ENCODE measurements at regions not wholly inside any gene's neighbourhood (a gene's known extent, or its start where the extent isn't known, plus 50 kb on each side); places are given as distances from the start of the nearest gene placed in this dataset.
"Not testable (repeated sequence)": the region's sequence is repeated elsewhere in the genome, so short reads cannot be mapped to it uniquely, and the experiment has no call there.

DNA sequence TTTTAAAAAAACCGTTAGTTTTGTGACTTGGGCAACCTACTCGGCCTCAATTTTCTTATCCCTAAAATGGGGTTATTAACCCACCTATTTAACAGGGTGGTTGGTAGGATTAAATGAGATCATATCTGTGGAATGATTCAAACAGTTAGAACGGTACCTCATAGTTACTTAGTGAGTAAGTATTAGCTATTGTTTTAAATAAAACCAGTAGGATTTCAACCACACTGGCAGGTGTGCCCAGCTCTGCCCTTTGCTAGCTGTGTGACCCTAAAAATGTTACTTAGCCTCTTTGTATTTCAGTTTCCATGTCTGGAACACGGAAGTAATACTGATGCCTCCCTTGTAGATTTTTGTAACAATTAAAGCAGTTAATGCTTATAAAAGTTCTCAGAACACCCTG is 225.8 kb upstream of the SPRY1 start:
- intact Hi-C loops (cut with micrococcal nuclease): no loop called here
- CTCF ChIA-PET: no interaction called here
- H3K27ac Mint-ChIP-seq: no peak overlapping the region
- no peak overlapping the region for H3K4me3 Mint-ChIP-seq
- no peaks in the 10 kb centered on the region for H3K4me1 Mint-ChIP-seq (ENCODE audit: low read depth)
- no peaks in the 10 kb centered on the region for H3K27me3 Mint-ChIP-seq (ENCODE audit: low read depth)
- peaks cover 3% of the 10 kb centered on the region for H3K36me3 Mint-ChIP-seq (ENCODE audit: low read depth)
- no peaks in the 10 kb centered on the region for H3K9me3 Mint-ChIP-seq
- no peak for DNase-seq

DNA sequence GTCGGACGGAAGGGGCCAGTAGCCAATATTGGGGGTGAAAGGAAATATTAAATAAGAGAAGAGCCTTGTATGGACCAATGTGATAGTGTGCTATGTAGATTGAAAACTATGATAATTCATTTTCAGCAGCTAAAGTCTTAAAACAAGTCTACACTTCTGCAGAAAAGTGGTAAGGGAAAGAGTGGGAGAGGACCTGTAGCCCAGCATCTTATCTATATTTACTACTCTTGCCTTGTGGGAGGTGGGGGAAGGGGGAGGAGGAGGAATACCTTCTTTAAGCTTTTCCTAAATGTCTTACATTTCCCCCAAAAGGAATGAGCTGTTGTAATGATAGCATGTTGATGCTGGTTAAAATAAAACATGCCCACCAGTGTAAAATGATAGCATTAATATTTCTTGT is 220.0 kb upstream of the SPRY1 start:
- Mint-ChIP-seq H3K4me1 (ENCODE audit: low read depth) (no peaks in the 10 kb centered on the region), H3K27ac (no peak overlapping the region), H3K27me3 (ENCODE audit: low read depth) (no peaks in the 10 kb centered on the region), H3K36me3 (ENCODE audit: low read depth) (no peaks in the 10 kb centered on the region), H3K4me3 (no peak overlapping the region), H3K9me3 (no peaks in the 10 kb centered on the region)
- no peak for DNase-seq
- intact Hi-C loops (cut with micrococcal nuclease): no loop called here
- CTCF ChIA-PET: interaction anchor here (0.6 to 0.8 kb wide), 2 partner anchors 10 to 1087 kb away, joined by 3 read pairs; no protein-coding TSS in a partner anchor

DNA sequence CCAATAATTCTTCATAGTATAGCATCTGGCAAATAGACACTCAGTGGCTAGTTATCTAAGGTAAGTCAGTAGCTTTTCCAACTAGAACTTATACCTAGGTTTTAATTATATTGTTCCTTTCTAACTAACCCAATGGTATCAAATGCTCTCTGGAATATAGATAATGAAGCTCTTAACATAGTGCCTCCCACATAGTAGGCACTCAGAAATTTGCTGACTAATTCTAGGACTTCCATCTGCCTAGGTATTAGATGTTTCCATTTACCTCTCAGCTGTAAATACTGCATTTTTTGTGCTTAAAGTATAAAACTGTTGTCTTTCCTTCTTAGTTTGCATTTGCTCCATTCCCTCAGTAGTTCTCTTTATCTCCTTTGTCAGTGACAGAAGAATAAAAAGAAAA is 214.3 kb upstream of the SPRY1 start:
- no peaks in the 10 kb centered on the region for H3K4me1 Mint-ChIP-seq (ENCODE audit: low read depth)
- DNase-seq: no peak
- intact Hi-C loops (cut with micrococcal nuclease): no loop called here
- CTCF ChIA-PET: no interaction called here
- H3K9me3 Mint-ChIP-seq: no peaks in the 10 kb centered on the region
- H3K27ac Mint-ChIP-seq: no peak overlapping the region
- no peak overlapping the region for H3K4me3 Mint-ChIP-seq
- no peaks in the 10 kb centered on the region for H3K27me3 Mint-ChIP-seq (ENCODE audit: low read depth)
- H3K36me3 Mint-ChIP-seq (ENCODE audit: low read depth): no peaks in the 10 kb centered on the region

DNA sequence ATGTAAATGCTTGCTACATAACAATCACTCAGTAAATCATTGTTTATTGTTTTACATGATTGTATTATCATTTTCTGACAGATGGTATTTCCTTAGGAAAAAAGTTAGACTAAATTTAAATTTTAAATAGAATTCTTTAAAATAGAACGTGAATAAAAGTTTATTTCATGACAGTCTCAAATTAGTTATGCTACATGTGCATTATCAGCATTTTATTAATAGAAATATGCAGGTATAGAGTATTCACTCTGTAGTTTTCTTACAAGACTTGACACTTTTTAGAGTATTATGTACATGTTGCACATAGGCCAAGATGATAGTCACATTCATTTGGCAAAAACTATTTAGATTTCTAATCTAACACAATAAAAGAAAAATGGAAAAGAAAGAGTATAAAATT is 213.3 kb upstream of the SPRY1 start:
- no peaks in the 10 kb centered on the region for H3K27me3 Mint-ChIP-seq (ENCODE audit: low read depth)
- CTCF ChIA-PET: no interaction called here
- no peak overlapping the region for H3K27ac Mint-ChIP-seq
- no peaks in the 10 kb centered on the region for H3K4me1 Mint-ChIP-seq (ENCODE audit: low read depth)
- no peak for DNase-seq
- intact Hi-C loops (cut with micrococcal nuclease): no loop called here
- no peaks in the 10 kb centered on the region for H3K36me3 Mint-ChIP-seq (ENCODE audit: low read depth)
- H3K9me3 Mint-ChIP-seq: no peaks in the 10 kb centered on the region
- H3K4me3 Mint-ChIP-seq: no peak overlapping the region

DNA sequence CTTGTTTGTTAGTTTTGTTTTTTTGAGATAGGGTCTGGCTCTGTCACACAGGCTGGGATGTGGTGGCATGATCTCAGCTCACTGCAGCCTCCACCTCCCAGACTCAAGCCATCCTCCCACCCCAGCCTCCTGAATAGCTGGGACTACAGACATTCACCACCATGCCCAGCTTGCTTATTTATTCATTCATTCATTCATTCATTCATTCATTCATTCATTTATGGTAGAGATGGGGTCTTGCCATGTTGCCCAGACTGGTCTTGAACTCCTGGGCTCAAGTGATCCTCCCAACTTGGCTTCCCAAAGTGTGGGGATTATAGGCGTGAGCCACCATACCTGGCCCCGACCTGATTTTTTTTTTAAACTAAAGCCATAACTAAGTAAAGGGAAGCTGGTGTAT is 212.8 kb upstream of the SPRY1 start:
- not testable (repeated sequence) for DNase-seq

DNA sequence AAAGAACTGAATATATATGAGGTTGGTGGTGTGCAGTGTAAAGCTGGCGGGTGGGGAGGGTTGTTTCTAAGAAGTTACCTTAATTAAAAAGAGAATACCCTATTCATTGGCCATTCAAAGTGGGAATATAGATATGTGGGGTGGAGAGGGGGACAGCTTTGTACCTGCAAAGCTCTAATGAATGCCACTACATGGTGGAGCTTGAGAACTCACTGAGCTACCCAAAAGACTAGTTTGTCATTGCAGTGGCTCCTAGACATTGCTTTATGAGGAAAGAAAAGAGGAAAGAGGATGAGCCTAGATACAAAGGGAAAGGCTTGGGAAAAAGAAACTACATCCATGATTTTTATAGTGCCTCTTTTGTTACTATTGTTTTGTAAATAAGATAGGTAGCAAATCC is 209.9 kb upstream of the SPRY1 start:
- Mint-ChIP-seq H3K27me3 (ENCODE audit: low read depth) (no peaks in the 10 kb centered on the region), H3K4me1 (ENCODE audit: low read depth) (no peaks in the 10 kb centered on the region), H3K27ac (no peak overlapping the region), H3K36me3 (ENCODE audit: low read depth) (peaks cover 2% of the 10 kb centered on the region), H3K4me3 (no peak overlapping the region), H3K9me3 (no peaks in the 10 kb centered on the region)
- CTCF ChIA-PET: interaction anchor here (1.0 kb wide), 1 partner anchor 10 kb away, joined by 3 read pairs; no protein-coding TSS in a partner anchor
- intact Hi-C loops (cut with micrococcal nuclease): no loop called here
- DNase-seq: no peak

More for the DNA sequence above, 212.8 kb upstream of the SPRY1 start:
- H3K27me3 Mint-ChIP-seq (ENCODE audit: low read depth); H3K4me1 Mint-ChIP-seq (ENCODE audit: low read depth); CTCF ChIA-PET; H3K4me3 Mint-ChIP-seq; H3K27ac Mint-ChIP-seq; H3K36me3 Mint-ChIP-seq (ENCODE audit: low read depth); H3K9me3 Mint-ChIP-seq; intact Hi-C loops (cut with micrococcal nuclease): not testable (repeated sequence)

DNA sequence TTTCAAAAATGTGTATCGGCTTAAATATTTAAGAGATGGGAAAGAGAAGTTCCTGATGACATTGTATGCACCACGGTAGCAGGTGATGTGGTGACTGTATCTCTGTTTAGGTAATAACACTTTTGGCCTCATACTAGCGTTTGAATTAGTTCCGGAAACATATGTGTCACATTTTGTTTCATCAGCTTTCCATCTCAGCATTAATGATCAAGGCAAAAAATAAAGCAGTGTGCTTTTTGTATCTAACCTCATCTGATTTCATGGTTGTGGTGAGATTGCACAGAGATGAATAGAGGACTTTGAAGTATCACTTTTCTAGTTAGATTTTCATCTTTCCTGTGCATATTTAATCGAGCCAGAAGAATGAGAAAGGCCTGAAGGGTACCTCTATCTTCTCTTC is 206.4 kb upstream of the SPRY1 start:
- no peak for DNase-seq
- Mint-ChIP-seq H3K4me3 (no peak overlapping the region), H3K27ac (no peak overlapping the region), H3K9me3 (no peaks in the 10 kb centered on the region), H3K36me3 (ENCODE audit: low read depth) (peaks cover 2% of the 10 kb centered on the region), H3K4me1 (ENCODE audit: low read depth) (no peaks in the 10 kb centered on the region), H3K27me3 (ENCODE audit: low read depth) (no peaks in the 10 kb centered on the region)
- intact Hi-C loops (cut with micrococcal nuclease): no loop called here
- CTCF ChIA-PET: no interaction called here

DNA sequence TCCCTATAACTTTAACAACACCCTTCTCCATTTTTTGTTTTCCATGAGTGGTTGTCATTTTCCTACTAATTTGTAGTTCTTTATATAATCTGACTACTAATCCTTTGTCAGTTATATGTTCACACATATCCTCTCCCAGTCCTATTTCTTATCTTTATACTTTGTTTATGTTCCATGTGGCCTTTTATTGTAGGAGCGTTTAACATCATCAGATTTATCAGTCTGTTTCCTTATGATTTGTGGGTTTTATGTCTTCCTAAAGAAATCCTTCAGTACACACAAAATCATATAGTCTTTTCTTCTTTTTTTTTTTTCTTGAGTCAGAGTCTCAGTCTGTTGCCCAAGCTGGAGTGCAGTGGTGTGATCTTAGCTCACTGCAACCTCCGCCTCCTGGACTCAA is 204.9 kb upstream of the SPRY1 start:
- Mint-ChIP-seq H3K36me3 (ENCODE audit: low read depth) (peaks cover 2% of the 10 kb centered on the region), H3K27me3 (ENCODE audit: low read depth) (no peaks in the 10 kb centered on the region), H3K4me1 (ENCODE audit: low read depth) (no peaks in the 10 kb centered on the region), H3K4me3 (no peak overlapping the region), H3K9me3 (no peaks in the 10 kb centered on the region), H3K27ac (no peak overlapping the region)
- CTCF ChIA-PET: no interaction called here
- no peak for DNase-seq
- intact Hi-C loops (cut with micrococcal nuclease): no loop called here

DNA sequence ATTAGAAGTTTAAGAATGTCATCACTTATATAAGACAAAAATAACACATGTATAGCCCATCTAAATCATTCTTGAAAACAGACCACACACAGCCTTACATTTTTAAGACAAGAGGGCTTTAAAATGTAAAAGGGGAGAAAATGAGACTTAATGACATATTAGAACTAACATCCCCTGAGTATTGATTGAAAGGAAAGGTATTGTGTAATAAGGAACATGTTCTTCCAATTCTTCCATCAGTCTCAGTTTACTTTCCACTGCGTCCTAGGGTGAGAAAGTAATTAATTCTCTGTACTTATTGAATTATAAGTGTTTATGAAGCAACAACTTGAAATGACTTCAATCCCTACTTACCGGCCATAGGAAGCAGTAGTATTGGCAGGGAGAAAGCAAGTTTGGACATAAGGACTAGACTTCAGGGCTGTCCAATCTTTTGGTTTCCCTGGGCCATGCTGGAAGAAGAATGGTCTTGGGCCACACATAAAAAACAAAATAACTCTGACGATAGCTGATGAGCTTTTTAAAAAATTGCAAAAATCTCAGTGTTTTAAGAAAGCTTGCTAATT is 202.7 kb upstream of the SPRY1 start:
- H3K4me3 Mint-ChIP-seq: no peak overlapping the region
- H3K9me3 Mint-ChIP-seq: no peaks in the 10 kb centered on the region
- CTCF ChIA-PET: no interaction called here
- H3K27me3 Mint-ChIP-seq (ENCODE audit: low read depth): no peaks in the 10 kb centered on the region
- peaks cover 2% of the 10 kb centered on the region for H3K36me3 Mint-ChIP-seq (ENCODE audit: low read depth)
- intact Hi-C loops (cut with micrococcal nuclease): no loop called here
- H3K27ac Mint-ChIP-seq: no peak overlapping the region
- no peak for DNase-seq
- H3K4me1 Mint-ChIP-seq (ENCODE audit: low read depth): no peaks in the 10 kb centered on the region

DNA sequence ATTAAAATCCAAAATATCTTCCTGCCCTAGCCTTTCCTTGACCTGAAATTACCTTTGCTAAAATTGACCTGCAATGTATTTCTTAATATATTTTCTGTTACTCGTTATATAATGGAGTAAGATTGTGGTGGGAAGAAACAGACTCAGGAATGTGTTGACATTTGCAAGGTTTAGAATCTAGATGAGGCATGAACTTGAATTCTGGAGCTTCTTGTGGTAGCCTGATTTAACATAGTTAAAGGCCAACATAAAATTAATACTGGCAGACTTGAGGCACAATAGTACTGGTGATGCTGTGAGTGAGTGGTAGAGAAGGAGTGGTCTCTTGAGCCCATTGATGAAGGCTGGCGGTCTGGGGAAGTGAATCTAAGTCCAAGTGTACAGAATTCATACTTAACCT is 197.9 kb upstream of the SPRY1 start:
- H3K27me3 Mint-ChIP-seq (ENCODE audit: low read depth): no peaks in the 10 kb centered on the region
- peaks cover 2% of the 10 kb centered on the region for H3K36me3 Mint-ChIP-seq (ENCODE audit: low read depth)
- H3K9me3 Mint-ChIP-seq: no peaks in the 10 kb centered on the region
- CTCF ChIA-PET: no interaction called here
- H3K4me3 Mint-ChIP-seq: no peak overlapping the region
- no peaks in the 10 kb centered on the region for H3K4me1 Mint-ChIP-seq (ENCODE audit: low read depth)
- DNase-seq: no peak
- H3K27ac Mint-ChIP-seq: no peak overlapping the region
- intact Hi-C loops (cut with micrococcal nuclease): no loop called here

DNA sequence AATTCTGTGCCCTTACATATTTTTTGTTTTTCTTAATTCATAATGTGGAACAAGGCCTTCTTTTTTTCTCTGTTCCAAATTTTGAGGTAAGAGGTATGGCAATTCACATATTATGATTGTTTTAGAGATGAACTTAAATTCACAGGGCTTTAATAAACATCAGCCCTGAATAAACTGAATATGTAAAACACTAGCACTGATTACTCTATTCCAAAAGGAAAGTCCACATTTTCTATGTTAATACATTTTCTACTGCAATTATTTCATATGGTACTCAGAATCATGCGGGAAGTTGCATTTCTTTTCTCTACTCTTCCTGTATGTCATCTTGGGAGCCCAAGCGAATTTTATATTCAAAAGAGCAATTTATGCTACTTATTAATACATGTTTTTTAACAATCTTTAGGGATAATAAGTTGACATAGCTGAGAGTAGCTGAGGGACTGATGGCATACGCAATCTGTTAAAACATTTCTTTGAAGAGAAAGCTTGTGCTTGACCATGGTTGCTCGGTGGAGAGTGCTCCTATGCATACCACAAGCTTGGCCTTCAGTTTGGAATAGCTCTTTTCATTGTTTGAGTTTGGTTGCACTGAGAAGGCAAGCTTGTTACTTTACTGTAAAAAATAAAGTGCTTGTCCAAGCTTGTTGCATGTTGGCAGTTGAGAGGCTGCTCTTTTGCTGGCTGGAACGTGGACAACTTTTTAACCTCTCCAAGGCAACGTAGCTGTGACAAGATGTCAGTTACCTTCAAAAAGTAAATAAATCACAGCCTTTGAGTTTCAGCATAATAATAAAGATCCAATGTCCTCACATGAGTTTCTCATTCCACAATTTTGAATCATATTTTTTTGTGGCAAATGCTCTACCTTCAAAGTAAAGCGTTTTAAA is 196.3 kb upstream of the SPRY1 start:
- Mint-ChIP-seq H3K27ac (no peak overlapping the region), H3K9me3 (no peaks in the 10 kb centered on the region), H3K36me3 (ENCODE audit: low read depth) (peaks cover 6% of the 10 kb centered on the region), H3K4me3 (no peak overlapping the region), H3K27me3 (ENCODE audit: low read depth) (no peaks in the 10 kb centered on the region), H3K4me1 (ENCODE audit: low read depth) (no peaks in the 10 kb centered on the region)
- CTCF ChIA-PET: no interaction called here
- no peak for DNase-seq
- intact Hi-C loops (cut with micrococcal nuclease): no loop called here

DNA sequence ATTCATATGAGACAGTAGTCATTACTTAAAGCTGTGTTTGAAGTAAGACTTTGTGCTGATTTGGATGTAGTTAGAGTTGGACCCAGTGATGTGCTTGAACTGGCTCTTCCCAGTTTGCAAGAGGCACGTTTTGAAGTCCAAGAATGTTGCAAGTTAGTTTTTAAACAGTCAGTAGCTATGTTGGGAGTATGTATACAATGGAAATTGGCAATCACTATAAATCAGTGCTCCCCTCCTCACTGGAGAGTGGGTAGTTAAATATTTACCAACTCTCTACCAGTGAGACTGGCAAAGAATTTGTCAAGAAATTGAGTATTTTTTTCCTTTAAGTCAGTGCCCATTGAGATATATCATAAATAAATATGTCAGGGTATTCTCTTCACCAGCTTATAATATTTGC is 191.9 kb upstream of the SPRY1 start:
- Mint-ChIP-seq H3K27ac (no peak overlapping the region), H3K36me3 (ENCODE audit: low read depth) (peaks cover 10% of the 10 kb centered on the region), H3K27me3 (ENCODE audit: low read depth) (no peaks in the 10 kb centered on the region), H3K9me3 (no peaks in the 10 kb centered on the region), H3K4me3 (no peak overlapping the region), H3K4me1 (ENCODE audit: low read depth) (no peaks in the 10 kb centered on the region)
- CTCF ChIA-PET: no interaction called here
- DNase-seq: no peak
- intact Hi-C loops (cut with micrococcal nuclease): no loop called here

DNA sequence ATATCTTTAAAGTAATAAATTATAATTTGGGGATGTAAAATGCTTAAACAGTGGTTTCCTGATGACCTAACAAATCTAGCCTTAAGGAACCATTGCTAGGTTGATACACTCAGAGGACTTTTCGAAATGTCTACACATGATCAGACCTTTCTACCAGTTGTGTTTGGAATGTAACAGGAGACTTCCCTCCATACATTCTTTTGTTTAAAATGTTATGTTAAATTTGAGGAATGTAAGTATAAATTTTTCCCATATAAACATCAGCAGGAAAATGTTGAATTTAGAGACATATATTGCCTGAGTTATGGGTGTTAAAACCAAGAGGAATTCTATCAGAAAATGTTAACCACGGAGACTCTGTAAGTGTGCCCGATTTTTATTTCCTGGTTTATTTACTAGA is 190.6 kb upstream of the SPRY1 start:
- Mint-ChIP-seq H3K27ac (no peak overlapping the region), H3K27me3 (ENCODE audit: low read depth) (no peaks in the 10 kb centered on the region), H3K36me3 (ENCODE audit: low read depth) (peaks cover 11% of the 10 kb centered on the region), H3K4me3 (no peak overlapping the region), H3K9me3 (no peaks in the 10 kb centered on the region), H3K4me1 (ENCODE audit: low read depth) (no peaks in the 10 kb centered on the region)
- intact Hi-C loops (cut with micrococcal nuclease): no loop called here
- CTCF ChIA-PET: no interaction called here
- DNase-seq: no peak
